ENCODE measurements at regions not wholly inside any gene's neighbourhood (a gene's known extent, or its start where the extent isn't known, plus 50 kb on each side); places are given as distances from the start of the nearest gene placed in this dataset.

DNA sequence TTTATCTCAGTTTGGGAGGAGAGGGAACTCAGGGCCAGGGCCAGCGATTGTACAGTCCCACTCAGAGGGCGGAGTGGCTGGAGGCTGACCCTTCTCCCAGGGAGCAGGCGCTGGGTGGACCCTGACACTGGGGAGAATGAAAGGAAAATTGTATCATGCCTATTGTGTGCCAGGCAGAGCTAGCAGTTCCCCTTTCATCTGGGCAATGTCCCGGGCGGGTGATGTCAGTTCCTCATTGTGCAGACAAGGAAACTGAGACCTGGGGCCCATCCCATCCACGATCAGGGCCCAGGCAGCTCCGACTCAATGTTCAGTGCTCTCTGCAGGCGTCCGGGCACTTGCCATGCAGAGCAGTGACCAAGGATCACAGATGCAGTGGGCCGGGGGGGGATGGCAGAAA, 101.9 kb upstream of the RTL1 start:
- Histone ChIP-seq H3K9me3 (no peaks in the 10 kb centered on the region), H3K27ac (no peak overlapping the region), H3K27me3 (replicated peaks; ENCODE audit: insufficient read depth) (no peaks in the 10 kb centered on the region), H3K4me1 (replicated peaks) (no peaks in the 10 kb centered on the region), H3K4me3 (no peak overlapping the region), H3K36me3 (no peaks in the 10 kb centered on the region)
- intact Hi-C loops (cut with DNase I) = no loop called here
- DNase-seq (ENCODE audit: low spot score) = no peak
- TF ChIP-seq POLR2AphosphoS5 (IDR thresholded peaks at IDR 0.05) = no peak
- TF ChIP-seq POLR2A (IDR thresholded peaks at IDR 0.05) = no peak
- no peak for TF ChIP-seq CTCF (IDR thresholded peaks at IDR 0.05)
- WGBS = 68% methylated on average over 10 of the region's 10 CpGs

DNA sequence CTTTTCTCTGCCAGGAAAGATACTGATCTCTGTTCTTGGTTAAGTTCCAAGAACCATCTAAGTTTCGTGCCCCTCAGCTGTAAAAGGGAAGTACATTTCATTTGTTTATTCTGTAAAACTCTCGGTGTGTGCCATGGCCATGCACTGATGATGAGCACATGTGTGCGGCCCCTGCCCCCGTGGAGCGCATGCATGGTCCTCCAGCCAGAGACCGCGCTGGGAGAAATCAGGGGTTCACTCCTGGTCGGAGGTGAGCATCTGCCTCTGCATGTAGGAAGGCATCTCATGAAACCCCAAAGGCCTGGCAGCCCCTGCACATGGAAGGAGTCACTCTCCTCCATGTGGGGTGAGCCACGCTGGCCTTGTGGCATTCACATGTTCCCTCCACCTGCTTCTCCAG, 102.5 kb upstream of the RTL1 start:
- Histone ChIP-seq H3K4me1 (replicated peaks) (no peaks in the 10 kb centered on the region), H3K36me3 (no peaks in the 10 kb centered on the region), H3K27me3 (replicated peaks; ENCODE audit: insufficient read depth) (no peaks in the 10 kb centered on the region), H3K27ac (no peak overlapping the region), H3K9me3 (no peaks in the 10 kb centered on the region), H3K4me3 (no peak overlapping the region)
- 42% methylated on average over 9 of the region's 9 CpGs for WGBS
- intact Hi-C loops (cut with DNase I) = no loop called here
- DNase-seq (ENCODE audit: low spot score) = no peak
- TF ChIP-seq POLR2A (IDR thresholded peaks at IDR 0.05) (no peak), POLR2AphosphoS5 (IDR thresholded peaks at IDR 0.05) (no peak), CTCF (IDR thresholded peaks at IDR 0.05) (no peak)

GRCh38 chr14:101007004-101007614, 103.6 kb upstream of the RTL1 start:
- H3K27ac ChIP-seq = no peak overlapping the region
- H3K36me3 ChIP-seq = no peaks in the 10 kb centered on the region
- TF ChIP-seq POLR2AphosphoS5 (IDR thresholded peaks at IDR 0.05) (no peak), POLR2A (IDR thresholded peaks at IDR 0.05) (no peak), CTCF (IDR thresholded peaks at IDR 0.05) (no peak)
- no peaks in the 10 kb centered on the region for H3K9me3 ChIP-seq
- H3K4me3 ChIP-seq = no peak overlapping the region
- 91% methylated on average over 13 of the region's 13 CpGs for whole genome bisulfite sequencing
- intact Hi-C loops (cut with DNase I) = no loop called here
- H3K4me1 ChIP-seq (replicated peaks) = no peaks in the 10 kb centered on the region
- DNase-seq (ENCODE audit: low spot score) = no peak
- no peaks in the 10 kb centered on the region for H3K27me3 ChIP-seq (replicated peaks; ENCODE audit: insufficient read depth)

GRCh38 chr14:101007765-101008164, 104.2 kb upstream of the RTL1 start:
- H3K27ac ChIP-seq = no peak overlapping the region
- no peak overlapping the region for H3K4me3 ChIP-seq
- DNase-seq (ENCODE audit: low spot score) = no peak
- no peaks in the 10 kb centered on the region for H3K36me3 ChIP-seq
- no peaks in the 10 kb centered on the region for H3K9me3 ChIP-seq
- H3K4me1 ChIP-seq (replicated peaks) = no peaks in the 10 kb centered on the region
- intact Hi-C loops (cut with DNase I) = no loop called here
- WGBS = 91% methylated on average over 4 of the region's 4 CpGs
- H3K27me3 ChIP-seq (replicated peaks; ENCODE audit: insufficient read depth) = no peaks in the 10 kb centered on the region
- TF ChIP-seq POLR2AphosphoS5 (IDR thresholded peaks at IDR 0.05) (no peak), CTCF (IDR thresholded peaks at IDR 0.05) (no peak), POLR2A (IDR thresholded peaks at IDR 0.05) (no peak)

DNA sequence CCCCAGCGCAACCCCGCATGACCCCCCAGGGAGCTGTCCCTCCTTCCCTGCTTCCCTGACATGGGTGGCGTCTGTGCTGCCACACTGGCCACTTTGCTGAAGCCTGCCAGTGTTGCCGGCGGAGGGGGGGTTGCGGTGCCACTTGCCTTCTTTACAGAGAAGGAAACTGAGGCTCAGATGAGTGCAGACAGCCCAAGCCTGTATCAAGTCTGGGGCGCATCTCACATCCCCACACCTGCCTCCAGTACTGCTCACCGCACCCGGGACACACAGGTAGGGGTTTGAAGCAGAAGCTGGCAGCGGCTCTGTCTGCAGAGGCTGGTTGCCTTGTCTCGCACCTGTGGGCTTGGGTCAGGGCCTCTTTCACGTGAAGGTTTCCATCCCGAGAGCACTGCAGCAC, 104.7 kb upstream of the RTL1 start:
- intact Hi-C loops (cut with DNase I) = no loop called here
- H3K27me3 ChIP-seq (replicated peaks; ENCODE audit: insufficient read depth) = no peaks in the 10 kb centered on the region
- H3K4me1 ChIP-seq (replicated peaks) = no peaks in the 10 kb centered on the region
- no peaks in the 10 kb centered on the region for H3K9me3 ChIP-seq
- H3K27ac ChIP-seq = no peak overlapping the region
- peak; percentile 2 for DNase-seq (ENCODE audit: low spot score)
- WGBS = 96% methylated on average over 13 of the region's 13 CpGs
- no peaks in the 10 kb centered on the region for H3K36me3 ChIP-seq
- no peak overlapping the region for H3K4me3 ChIP-seq
- TF ChIP-seq POLR2A (IDR thresholded peaks at IDR 0.05) (no peak), POLR2AphosphoS5 (IDR thresholded peaks at IDR 0.05) (no peak), CTCF (IDR thresholded peaks at IDR 0.05) (no peak)

Data from prostate gland (tissue), 2 donors.